Endothelial cell of umbilical vein (primary cell): ENCODE measurements at regions not wholly inside any gene's neighbourhood (a gene's known extent, or its start where the extent isn't known, plus 50 kb on each side); places are given as distances from the start of the nearest gene placed in this dataset.

ENCODE experiments used
- CTCF ChIP-seq, 2 donors: IDR thresholded peaks; 1 replicate in 1 of 2; 2 replicates in 1 of 2; pipeline ENCODE4 v1.5.1; 2011; ENCODE audit warnings: low read length in 2 of 2, mild to moderate bottlenecking in 2 of 2, moderate library complexity in 2 of 2, control low read depth in 1 of 2, inconsistent platforms in 1 of 2, low read depth in 1 of 2; ENCODE audit not compliant: insufficient read depth in 1 of 2; ENCODE audit errors: extremely low read depth in 1 of 2
- EZH2 ChIP-seq: IDR thresholded peaks from 2 replicates; pipeline ENCODE4 v1.6.1; 2012; ENCODE audit warnings: borderline replicate concordance, low read depth, mild to moderate bottlenecking, moderate library complexity, low read length, inconsistent platforms; ENCODE audit not compliant: severe bottlenecking
- GATA2 ChIP-seq: IDR thresholded peaks from 2 replicates; pipeline ENCODE4 v1.7.0; 2011; ENCODE audit warnings: low read depth, mild to moderate bottlenecking, moderate library complexity, mixed read lengths, low read length; ENCODE audit not compliant: insufficient read length, insufficient read depth
- POLR2A ChIP-seq: IDR thresholded peaks from 2 replicates; pipeline ENCODE4 v1.6.1; 2012; ENCODE audit warnings: low read depth, mild to moderate bottlenecking, control low read depth, low read length

- TF ChIP-seq CTCF (IDR thresholded peaks at IDR 0.05; ENCODE audit: extremely low read depth in 1 of 2, insufficient read depth in 1 of 2, low read depth in 1 of 2, low read length in 2 of 2) (no peak), GATA2 (no peak), EZH2 (no peak), POLR2A (no peak)
Observed at GRCh38 chr4:11589676-11590075, 161.0 kb upstream of the HS3ST1 start.
